ENCODE measurements at regions not wholly inside any gene's neighbourhood (a gene's known extent, or its start where the extent isn't known, plus 50 kb on each side); places are given as distances from the start of the nearest gene placed in this dataset.

- no peak for DNase-seq (ENCODE audit: low spot score in 2 of 2)
- FAIRE-seq, result no peak
Measured at GRCh38 chr2:16123421-16123820, 183.1 kb downstream of the MYCN start.

- FAIRE-seq (no peak), DNase-seq (ENCODE audit: low spot score in 2 of 2) (no peak)
Measured at GRCh38 chr2:16122556-16122955, 182.2 kb downstream of the MYCN start.

GRCh38 chr2:16121986-16122390, 181.6 kb downstream of the MYCN start:
- DNase-seq (ENCODE audit: low spot score in 2 of 2) (no peak), FAIRE-seq (no peak)

- FAIRE-seq (no peak), DNase-seq (ENCODE audit: low spot score in 2 of 2) (no peak)
Measured at GRCh38 chr2:16121231-16121985, 181.1 kb downstream of the MYCN start.

- no peak for FAIRE-seq
- DNase-seq (ENCODE audit: low spot score in 2 of 2), result no peak
Measured at GRCh38 chr2:16120591-16121180, 180.3 kb downstream of the MYCN start.

- no peak for DNase-seq (ENCODE audit: low spot score in 2 of 2)
- no peak for FAIRE-seq
Measured at GRCh38 chr2:16119741-16120140, 179.4 kb downstream of the MYCN start.

- FAIRE-seq (no peak), DNase-seq (ENCODE audit: low spot score in 2 of 2) (no peak)
Measured at GRCh38 chr2:16118611-16119590, 178.6 kb downstream of the MYCN start.

- FAIRE-seq (no peak), DNase-seq (ENCODE audit: low spot score in 2 of 2) (no peak)
Measured at GRCh38 chr2:16117791-16118610, 177.7 kb downstream of the MYCN start.

- DNase-seq (ENCODE audit: low spot score in 2 of 2) (no peak), FAIRE-seq (no peak)
Measured at GRCh38 chr2:16117021-16117700, 176.8 kb downstream of the MYCN start.

GRCh38 chr2:16115881-16116830, 175.8 kb downstream of the MYCN start:
- DNase-seq (ENCODE audit: low spot score in 2 of 2), result no peak
- no peak for FAIRE-seq

- no peak for FAIRE-seq
- DNase-seq (ENCODE audit: low spot score in 2 of 2), result no peak
Measured at GRCh38 chr2:16115291-16115690, 174.9 kb downstream of the MYCN start.

- DNase-seq (ENCODE audit: low spot score in 2 of 2) (no peak), FAIRE-seq (no peak)
Measured at GRCh38 chr2:16114836-16115235, 174.5 kb downstream of the MYCN start.

- DNase-seq (ENCODE audit: low spot score in 2 of 2) (no peak), FAIRE-seq (no peak)
Measured at GRCh38 chr2:16114070-16114469, 173.7 kb downstream of the MYCN start.

- DNase-seq (ENCODE audit: low spot score in 2 of 2), result no peak
- no peak for FAIRE-seq
Measured at GRCh38 chr2:16113568-16113967, 173.2 kb downstream of the MYCN start.

GRCh38 chr2:16112972-16113560, 172.7 kb downstream of the MYCN start:
- no peak for DNase-seq (ENCODE audit: low spot score in 2 of 2)
- no peak for FAIRE-seq

GRCh38 chr2:16112251-16112971, 172.1 kb downstream of the MYCN start:
- DNase-seq (ENCODE audit: low spot score in 2 of 2), result no peak
- no peak for FAIRE-seq

GRCh38 chr2:16111838-16112210, 171.5 kb downstream of the MYCN start:
- no peak for FAIRE-seq

More at GRCh38 chr2:16111838-16112210, 171.5 kb downstream of the MYCN start:
- no peak for DNase-seq (ENCODE audit: low spot score in 2 of 2)
